MCF 10A (cell line): ENCODE measurements at regions not wholly inside any gene's neighbourhood (a gene's known extent, or its start where the extent isn't known, plus 50 kb on each side); places are given as distances from the start of the nearest gene placed in this dataset.

Experiments used
- BruUV-seq: library from RNA; stranded (reverse); fragments of 400-500 nt; replicated peaks from 2 replicates; lab custom pipeline; 2021; lab: Mats Ljungman, UMichigan
- CTCF ChIA-PET: fragments of 300-600 bp; sonication (Branson Sonifier 250); formaldehyde crosslinking; extraction: SDS; loops from one replicate; lab custom pipeline; 2021; ENCODE audit warnings: antibody characterized with exemption, inconsistent platforms; lab: Yijun Ruan, JAX
- POLR2A ChIA-PET: fragments of 300-600, 350-650 bp; sonication (Branson Sonifier 250); formaldehyde crosslinking; extraction: SDS; loops from one replicate; lab custom pipeline; 2020; ENCODE audit warnings: antibody characterized with exemption, inconsistent platforms; lab: Yijun Ruan, JAX
- DNase-seq: peaks from one replicate; pipeline ENCODE4 v3.0.0-alpha.2; 2018; ENCODE audit not compliant: unreplicated experiment
- H3K27ac Mint-ChIP-seq: one replicate; pipeline ENCODE4 v1.8.0; 2022; ENCODE audit warnings: mild to moderate bottlenecking, low read depth, mixed read lengths; ENCODE audit not compliant: unreplicated experiment
- H3K27me3 Mint-ChIP-seq: one replicate; pipeline ENCODE4 v1.8.0; 2022; ENCODE audit warnings: mixed read lengths; ENCODE audit not compliant: insufficient read depth, unreplicated experiment
- H3K36me3 Mint-ChIP-seq: one replicate; pipeline ENCODE4 v1.8.0; 2022; ENCODE audit warnings: mild to moderate bottlenecking, moderate library complexity, mixed read lengths; ENCODE audit not compliant: insufficient read depth, unreplicated experiment
- H3K4me1 Mint-ChIP-seq: one replicate; pipeline ENCODE4 v1.8.0; 2022; ENCODE audit warnings: mixed read lengths; ENCODE audit not compliant: insufficient read depth, unreplicated experiment
- H3K4me3 Mint-ChIP-seq: one replicate; pipeline ENCODE4 v1.8.0; 2022; ENCODE audit warnings: mild to moderate bottlenecking, moderate library complexity, mixed read lengths; ENCODE audit not compliant: unreplicated experiment
- H3K9me3 Mint-ChIP-seq: one replicate; pipeline ENCODE4 v1.8.0; 2022; ENCODE audit warnings: mixed read lengths; ENCODE audit not compliant: unreplicated experiment
- CTCF ChIP-seq: fragments of 200-600 bp; IDR thresholded peaks from one replicate; pipeline ENCODE4 v1.8.0; 2022; ENCODE audit warnings: antibody characterized with exemption, mild to moderate bottlenecking; ENCODE audit not compliant: unreplicated experiment
- intact Hi-C: fragments of 100-400 bp; cut with micrococcal nuclease; formaldehyde crosslinking; loops from 2 replicates; pipeline ENCODE4 v1.14.1; 2022

- no peaks in the 10 kb centered on the region for H3K36me3 Mint-ChIP-seq
- no peak for TF ChIP-seq CTCF
- intact Hi-C loops, result no loop called here
- no TSS peak for BruUV-seq
- no peaks in the 10 kb centered on the region for H3K27me3 Mint-ChIP-seq
- ChIA-PET CTCF (no interaction called here), POLR2A (no interaction called here)
- H3K27ac Mint-ChIP-seq, result no peak overlapping the region
- no peaks in the 10 kb centered on the region for H3K9me3 Mint-ChIP-seq
- no peak overlapping the region for H3K4me3 Mint-ChIP-seq
- H3K4me1 Mint-ChIP-seq, result no peaks in the 10 kb centered on the region
- DNase-seq, result no peak
These were observed 774.1 kb downstream of the METTL4 start for GRCh38 chr18:1797235-1797634.

GRCh38 chr18:1805521-1805920 is 765.8 kb downstream of the METTL4 start:
- TF ChIP-seq CTCF, result no peak
- ChIA-PET CTCF (no interaction called here), POLR2A (no interaction called here)
- Mint-ChIP-seq H3K27ac (no peak overlapping the region), H3K4me1 (peaks cover 7% of the 10 kb centered on the region), H3K4me3 (no peak overlapping the region), H3K36me3 (no peaks in the 10 kb centered on the region), H3K27me3 (no peaks in the 10 kb centered on the region), H3K9me3 (no peaks in the 10 kb centered on the region)
- BruUV-seq, result no TSS peak
- DNase-seq, result peak; percentile 57
- intact Hi-C loops, result no loop called here

GRCh38 chr18:1806884-1807615 is 764.3 kb downstream of the METTL4 start:
- no peak for TF ChIP-seq CTCF
- CTCF ChIA-PET, result interaction anchor here (0.6 kb wide), 1 partner anchor 691 kb away, joined by 4 read pairs; no protein-coding TSS in a partner anchor
- peaks cover 9% of the 10 kb centered on the region for H3K9me3 Mint-ChIP-seq
- no peak overlapping the region for H3K4me3 Mint-ChIP-seq
- H3K36me3 Mint-ChIP-seq, result no peaks in the 10 kb centered on the region
- no peaks in the 10 kb centered on the region for H3K27me3 Mint-ChIP-seq
- intact Hi-C loops, result no loop called here
- POLR2A ChIA-PET, result interaction anchor here (0.6 kb wide), 1 partner anchor 759 kb away, joined by 4 read pairs; no protein-coding TSS in a partner anchor
- H3K27ac Mint-ChIP-seq, result no peak overlapping the region
- H3K4me1 Mint-ChIP-seq, result peaks cover 7% of the 10 kb centered on the region
- no TSS peak for BruUV-seq
- no peak for DNase-seq

- ChIA-PET POLR2A (interaction anchor here (0.6 to 0.7 kb wide), 2 partner anchors 226 to 928 kb away, joined by 3 read pairs; no protein-coding TSS in a partner anchor), CTCF (interaction anchor here (0.6 to 0.7 kb wide), 2 partner anchors 39 to 716 kb away, joined by 3 read pairs; no protein-coding TSS in a partner anchor)
- Mint-ChIP-seq H3K9me3 (peaks cover 9% of the 10 kb centered on the region), H3K27me3 (no peaks in the 10 kb centered on the region), H3K27ac (no peak overlapping the region), H3K36me3 (no peaks in the 10 kb centered on the region), H3K4me3 (no peak overlapping the region), H3K4me1 (no peaks in the 10 kb centered on the region)
- TF ChIP-seq CTCF, result no peak
- intact Hi-C loops, result no loop called here
- BruUV-seq, result no TSS peak
- no peak for DNase-seq
These were observed 760.0 kb downstream of the METTL4 start for GRCh38 chr18:1811282-1811681.
